ENCODE measurements at regions not wholly inside any gene's neighbourhood (a gene's known extent, or its start where the extent isn't known, plus 50 kb on each side); places are given as distances from the start of the nearest gene placed in this dataset.

DNA sequence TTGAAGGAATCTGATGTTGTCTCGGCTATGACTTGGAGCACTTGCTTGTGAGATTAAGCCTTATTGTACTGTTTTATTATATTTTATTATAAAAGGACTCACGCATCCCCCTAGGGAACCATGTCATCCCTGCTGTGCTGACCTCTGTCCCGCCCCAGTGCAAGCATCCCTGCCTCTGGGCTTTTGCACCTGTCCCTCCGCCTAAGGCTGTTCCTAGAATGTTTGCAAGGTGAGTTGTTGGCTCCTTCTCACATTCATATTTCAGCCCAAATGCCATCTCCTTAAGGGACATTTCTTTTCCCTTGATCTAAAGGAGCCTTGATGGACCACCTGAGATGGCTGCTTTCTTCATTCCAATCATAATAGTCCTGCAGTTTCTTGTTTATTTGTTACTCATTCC is 236.9 kb upstream of the IGFBP3 start:
- H3K9me3 Mint-ChIP-seq (ENCODE audit: insufficient read depth): no peaks in the 10 kb centered on the region
- H3K27ac Mint-ChIP-seq: no peak overlapping the region
- Histone ChIP-seq H3K9ac (ENCODE audit: low read length) (no peak overlapping the region), H4K20me1 (ENCODE audit: control insufficient read depth, insufficient read depth, low read length, poor library complexity, severe bottlenecking) (no peaks in the 10 kb centered on the region), H3K36me3 (replicated peaks in 1 of 2; ENCODE audit: control extremely low read depth in 1 of 2, control insufficient read depth in 1 of 2, extremely low read depth in 1 of 2, insufficient read depth in 2 of 2, low read length in 1 of 2) (no peaks in the 10 kb centered on the region), H3K4me2 (replicated peaks; ENCODE audit: low read depth, low read length, poor library complexity, severe bottlenecking) (no peak overlapping the region), H3K9me3 (ENCODE audit: control extremely low read depth in 1 of 3, control insufficient read depth in 2 of 3, insufficient read depth in 1 of 3, low read length in 2 of 3) (no peaks in the 10 kb centered on the region), H3K79me2 (ENCODE audit: control insufficient read depth, insufficient read depth, low read length) (no peaks in the 10 kb centered on the region), H3K27me3 (replicated peaks in 1 of 4; ENCODE audit: control extremely low read depth in 1 of 4, control insufficient read depth in 3 of 4, insufficient read depth in 4 of 4, low read length in 3 of 4) (no peaks in the 10 kb centered on the region), H3K27ac (ENCODE audit: low read length in 2 of 2) (no peak overlapping the region), H3K4me3 (ENCODE audit: control extremely low read depth in 1 of 5, extremely low read depth in 1 of 5, insufficient read depth in 1 of 5, low read depth in 2 of 5, low read length in 4 of 5) (no peak overlapping the region), H2AFZ (ENCODE audit: insufficient read depth, low read depth, low read length, poor library complexity, severe bottlenecking) (no peak overlapping the region), H3K4me1 (ENCODE audit: control insufficient read depth in 2 of 2, insufficient read depth in 2 of 2, low read length in 2 of 2) (no peaks in the 10 kb centered on the region)
- ChIA-PET POLR2A (no interaction called here), CTCF (no interaction called here)
- no peak for ATAC-seq (ENCODE audit: low read depth)
- intact Hi-C loops (cut with micrococcal nuclease): no loop called here
- H3K27me3 Mint-ChIP-seq: peaks cover 3% of the 10 kb centered on the region
- no CpG with 5 or more reads among the region's 4 CpGs for WGBS (ENCODE audit: insufficient coverage)
- H3K4me3 Mint-ChIP-seq: no peak overlapping the region
- no peak for DNase-seq
- no peaks in the 10 kb centered on the region for H3K4me1 Mint-ChIP-seq
- TF ChIP-seq, protein P1, sequence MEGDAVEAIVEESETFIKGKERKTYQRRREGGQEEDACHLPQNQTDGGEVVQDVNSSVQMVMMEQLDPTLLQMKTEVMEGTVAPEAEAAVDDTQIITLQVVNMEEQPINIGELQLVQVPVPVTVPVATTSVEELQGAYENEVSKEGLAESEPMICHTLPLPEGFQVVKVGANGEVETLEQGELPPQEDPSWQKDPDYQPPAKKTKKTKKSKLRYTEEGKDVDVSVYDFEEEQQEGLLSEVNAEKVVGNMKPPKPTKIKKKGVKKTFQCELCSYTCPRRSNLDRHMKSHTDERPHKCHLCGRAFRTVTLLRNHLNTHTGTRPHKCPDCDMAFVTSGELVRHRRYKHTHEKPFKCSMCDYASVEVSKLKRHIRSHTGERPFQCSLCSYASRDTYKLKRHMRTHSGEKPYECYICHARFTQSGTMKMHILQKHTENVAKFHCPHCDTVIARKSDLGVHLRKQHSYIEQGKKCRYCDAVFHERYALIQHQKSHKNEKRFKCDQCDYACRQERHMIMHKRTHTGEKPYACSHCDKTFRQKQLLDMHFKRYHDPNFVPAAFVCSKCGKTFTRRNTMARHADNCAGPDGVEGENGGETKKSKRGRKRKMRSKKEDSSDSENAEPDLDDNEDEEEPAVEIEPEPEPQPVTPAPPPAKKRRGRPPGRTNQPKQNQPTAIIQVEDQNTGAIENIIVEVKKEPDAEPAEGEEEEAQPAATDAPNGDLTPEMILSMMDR (IDR thresholded peaks at IDR 0.05): no peak
- no peak for TF ChIP-seq EZH2 (IDR thresholded peaks at IDR 0.05; ENCODE audit: borderline replicate concordance, insufficient read depth, low read depth, low read length, poor library complexity, severe bottlenecking)

DNA sequence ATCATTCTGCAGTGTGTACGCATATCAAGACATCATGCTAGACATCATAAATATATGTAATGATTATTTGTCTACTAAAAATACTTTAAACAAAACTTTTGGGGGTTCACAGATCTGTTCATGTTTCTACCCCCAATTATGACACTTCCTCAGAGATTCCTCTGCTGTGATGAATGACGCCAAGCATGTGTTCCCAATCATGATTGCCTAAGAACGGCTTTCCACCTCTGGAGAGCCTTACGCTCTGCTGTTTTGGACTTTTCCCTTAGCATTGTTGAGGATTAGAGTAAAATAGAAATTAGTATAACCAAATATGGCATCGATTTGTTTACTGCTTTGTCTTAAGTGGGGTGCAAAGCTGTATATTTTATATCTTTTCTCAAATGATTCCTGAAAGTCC is 236.3 kb upstream of the IGFBP3 start:
- no peak overlapping the region for H3K4me3 Mint-ChIP-seq
- no peaks in the 10 kb centered on the region for H3K4me1 Mint-ChIP-seq
- TF ChIP-seq, protein P1 (IDR thresholded peaks at IDR 0.05): no peak
- no peak for TF ChIP-seq EZH2 (IDR thresholded peaks at IDR 0.05; ENCODE audit: borderline replicate concordance, insufficient read depth, low read depth, low read length, poor library complexity, severe bottlenecking)
- H4K20me1 ChIP-seq (ENCODE audit: control insufficient read depth, insufficient read depth, low read length, poor library complexity, severe bottlenecking): no peaks in the 10 kb centered on the region
- H3K4me2 ChIP-seq (replicated peaks; ENCODE audit: low read depth, low read length, poor library complexity, severe bottlenecking): no peak overlapping the region
- H3K9me3 Mint-ChIP-seq (ENCODE audit: insufficient read depth): no peaks in the 10 kb centered on the region
- H2AFZ ChIP-seq (ENCODE audit: insufficient read depth, low read depth, low read length, poor library complexity, severe bottlenecking): no peak overlapping the region
- 80% methylated on average over 1 of the region's 5 CpGs for WGBS (ENCODE audit: insufficient coverage)
- H3K27me3 Mint-ChIP-seq: peaks cover 3% of the 10 kb centered on the region
- H3K27ac Mint-ChIP-seq: no peak overlapping the region
- ChIA-PET POLR2A (no interaction called here), CTCF (no interaction called here)
- ATAC-seq (ENCODE audit: low read depth): no peak
- H3K27ac ChIP-seq (ENCODE audit: low read length in 2 of 2): no peak overlapping the region
- no peak overlapping the region for H3K4me3 ChIP-seq (ENCODE audit: control extremely low read depth in 1 of 5, extremely low read depth in 1 of 5, insufficient read depth in 1 of 5, low read depth in 2 of 5, low read length in 4 of 5)
- no peak for DNase-seq
- intact Hi-C loops (cut with micrococcal nuclease): no loop called here
- no peaks in the 10 kb centered on the region for H3K9me3 ChIP-seq (ENCODE audit: control extremely low read depth in 1 of 3, control insufficient read depth in 2 of 3, insufficient read depth in 1 of 3, low read length in 2 of 3)
- no peak overlapping the region for H3K9ac ChIP-seq (ENCODE audit: low read length)
- no peaks in the 10 kb centered on the region for H3K36me3 ChIP-seq (replicated peaks in 1 of 2; ENCODE audit: control extremely low read depth in 1 of 2, control insufficient read depth in 1 of 2, extremely low read depth in 1 of 2, insufficient read depth in 2 of 2, low read length in 1 of 2)
- no peaks in the 10 kb centered on the region for H3K4me1 ChIP-seq (ENCODE audit: control insufficient read depth in 2 of 2, insufficient read depth in 2 of 2, low read length in 2 of 2)
- H3K27me3 ChIP-seq (replicated peaks in 1 of 4; ENCODE audit: control extremely low read depth in 1 of 4, control insufficient read depth in 3 of 4, insufficient read depth in 4 of 4, low read length in 3 of 4): no peaks in the 10 kb centered on the region
- no peaks in the 10 kb centered on the region for H3K79me2 ChIP-seq (ENCODE audit: control insufficient read depth, insufficient read depth, low read length)
